GM12878 (cell line): ENCODE measurements at regions not wholly inside any gene's neighbourhood (a gene's known extent, or its start where the extent isn't known, plus 50 kb on each side); places are given as distances from the start of the nearest gene placed in this dataset.

Experiments
- ATAC-seq: fragments of 200-7000 bp; cut with Tn5 transposase; 3 replicates; pipeline ENCODE4 v1.9.1; 2020; ENCODE audit warnings: mild to moderate bottlenecking, moderate library complexity
- BruUV-seq: library from RNA; stranded (reverse); fragments of 400-500 nt; replicated peaks from 2 replicates; lab custom pipeline; 2021; lab: Mats Ljungman, UMichigan
- CTCF ChIA-PET: fragments of 300-600 bp; sonication (Branson Sonifier 250); formaldehyde crosslinking; extraction: SDS; loops from one replicate; lab custom pipeline; 2021; ENCODE audit warnings: inconsistent platforms; lab: Yijun Ruan, JAX
- POLR2A ChIA-PET: fragments of 350-600 bp; formaldehyde crosslinking; extraction: SDS; loops from one replicate; lab custom pipeline; 2021; ENCODE audit warnings: inconsistent platforms; lab: Charles Lee
- RAD21 ChIA-PET: fragments of 300-600 bp; sonication (Branson Sonifier 250); formaldehyde crosslinking; loops from one replicate; lab custom pipeline; 2023; ENCODE audit warnings: antibody characterized with exemption; ENCODE audit not compliant: unreplicated experiment; lab: Charles Lee
- SMC1A ChIA-PET: fragments of 300-600 bp; sonication (Branson Sonifier 250); formaldehyde crosslinking; loops from one replicate; lab custom pipeline; 2023; ENCODE audit not compliant: unreplicated experiment, uncharacterized antibody; lab: Charles Lee
- DNase-seq: peaks from one replicate; pipeline ENCODE4 v3.0.0-alpha.2; 2011; ENCODE audit warnings: low read depth, low spot score
- FAIRE-seq: peaks from 3 replicates; lab custom pipeline; 2011; peaks lifted over from hg19 to GRCh38; lab: Jason Lieb, UNC
- H2AFZ ChIP-seq: 2 replicates; pipeline ENCODE4 v1.6.0; 2011; ENCODE audit warnings: low read depth, low read length, control low read depth; ENCODE audit not compliant: control insufficient read depth
- H3K27ac ChIP-seq: 2 replicates; pipeline ENCODE4 v1.5.1; 2011; ENCODE audit warnings: control low read depth; ENCODE audit not compliant: control insufficient read depth, insufficient read depth
- H3K27me3 ChIP-seq, 2 experiments: replicated peaks in 1 of 2; 2 replicates each; pipeline versions ENCODE4 v1.6.0 to v1.6.1; 2011; ENCODE audit warnings: low read length in 1 of 2; ENCODE audit not compliant: control insufficient read depth in 2 of 2, insufficient read depth in 2 of 2
- H3K36me3 ChIP-seq, 2 experiments: 2 replicates each; pipeline ENCODE4 v1.5.1; 2011; ENCODE audit warnings: low read length in 1 of 2; ENCODE audit not compliant: control insufficient read depth in 2 of 2, insufficient read depth in 2 of 2
- H3K4me1 ChIP-seq: 2 replicates; pipeline ENCODE4 v1.6.1; 2011; ENCODE audit warnings: mild to moderate bottlenecking, low read length, moderate library complexity, mixed read lengths; ENCODE audit not compliant: control insufficient read depth, insufficient read depth
- H3K4me2 ChIP-seq: 2 replicates; pipeline ENCODE4 v1.6.0; 2011; ENCODE audit warnings: control low read depth; ENCODE audit not compliant: control insufficient read depth, insufficient read depth
- H3K4me3 ChIP-seq: fragments of 200-600 bp; sonication (generic); 2 replicates; pipeline ENCODE4 v1.5.1; 2016
- H3K79me2 ChIP-seq: 2 replicates; pipeline ENCODE4 v1.6.0; 2011; ENCODE audit warnings: low read length; ENCODE audit not compliant: control insufficient read depth, insufficient read depth
- H3K9ac ChIP-seq: 2 replicates; pipeline ENCODE4 v1.8.0; 2011; ENCODE audit warnings: low read length, control low read depth, mixed read lengths; ENCODE audit not compliant: control insufficient read depth, insufficient read depth
- H3K9me3 ChIP-seq: replicated peaks from 3 replicates; pipeline ENCODE4 v1.5.1; 2011; ENCODE audit warnings: mild to moderate bottlenecking, low read length; ENCODE audit not compliant: control insufficient read depth, insufficient read depth
- H4K20me1 ChIP-seq: 2 replicates; pipeline ENCODE4 v1.6.0; 2011; ENCODE audit not compliant: control insufficient read depth, insufficient read depth
- CHD1 ChIP-seq: IDR thresholded peaks from 2 replicates; pipeline ENCODE4 v1.6.1; 2012; ENCODE audit warnings: low read depth, low read length, improper control_type of control experiment
- DPF2 ChIP-seq: fragments of 450-650 bp; IDR thresholded peaks from 2 replicates; pipeline ENCODE4 v1.6.1; 2017; ENCODE audit warnings: mild to moderate bottlenecking
- E2F8 ChIP-seq: fragments of 450-650 bp; IDR thresholded peaks from 2 replicates; pipeline ENCODE4 v1.6.1; 2018; ENCODE audit warnings: mild to moderate bottlenecking, low read depth, moderate library complexity; ENCODE audit not compliant: partially characterized antibody
- HCFC1 ChIP-seq: fragments of 150-350 bp; IDR thresholded peaks from 2 replicates; pipeline ENCODE4 v1.6.1; 2014; ENCODE audit warnings: low read length
- KAT2A ChIP-seq: conservative IDR thresholded peaks from 2 replicates; pipeline ENCODE4 v1.6.1; 2011; ENCODE audit warnings: low read depth, low read length; ENCODE audit not compliant: control insufficient read depth
- MEF2A ChIP-seq: IDR thresholded peaks from 2 replicates; pipeline ENCODE4 v1.6.1; 2011; ENCODE audit warnings: low read depth, mild to moderate bottlenecking, low read length, moderate library complexity; ENCODE audit not compliant: insufficient read depth
- MEF2B ChIP-seq: fragments of 450-650 bp; IDR thresholded peaks from 2 replicates; pipeline ENCODE4 v1.6.1; 2018; ENCODE audit warnings: mild to moderate bottlenecking, moderate library complexity; ENCODE audit not compliant: partially characterized antibody, poor library complexity, severe bottlenecking
- PML ChIP-seq: IDR thresholded peaks from 2 replicates; pipeline ENCODE4 v1.6.1; 2012; ENCODE audit warnings: low read length, inconsistent platforms
- RELB ChIP-seq: fragments of 450-650 bp; IDR thresholded peaks from 2 replicates; pipeline ENCODE4 v1.6.1; 2017; ENCODE audit warnings: low read depth, mild to moderate bottlenecking, moderate library complexity
- YY1 ChIP-seq: IDR thresholded peaks from 2 replicates; pipeline ENCODE4 v1.6.1; 2011; ENCODE audit warnings: low read depth, mild to moderate bottlenecking, low read length
- ZZZ3 ChIP-seq: IDR thresholded peaks from 2 replicates; pipeline ENCODE4 v1.6.1; 2011; ENCODE audit warnings: low read depth; ENCODE audit not compliant: control insufficient read depth, insufficient read length
- WGBS: methylation state at CpG from one replicate; pipeline ENCODE4 v1.1.6; 2016; ENCODE audit warnings: low lambda C conversion rate; ENCODE audit not compliant: insufficient replicate concordance, insufficient coverage; ENCODE audit errors: missing lambda C conversion rate; 5-methylcytosine and 5-hydroxymethylcytosine counted together
- in situ Hi-C: fragments of 300-500 bp; cut with MboI; formaldehyde crosslinking; loops from 9 replicates; pipeline ENCODE4 v1.14.3; 2018; ENCODE audit warnings: mixed read lengths
- intact Hi-C: fragments of 100-400 bp; cut with micrococcal nuclease; formaldehyde crosslinking; loops from one replicate; pipeline ENCODE4 v1.14.2; 2022; ENCODE audit not compliant: unreplicated experiment

GRCh38 chr6:7034055-7034454 is 73.7 kb upstream of the RREB1 start (continued):
- TF ChIP-seq RELB = no peak
- no peak for TF ChIP-seq HCFC1
- TF ChIP-seq E2F8 = no peak

GRCh38 chr6:7035837-7036249 is 71.9 kb upstream of the RREB1 start:
- ChIA-PET RAD21 (interaction anchor here (1.2 kb wide), 1 partner anchor 13 kb away, joined by 4 read pairs; no protein-coding TSS in a partner anchor), CTCF (interaction anchor here (0.6 to 1.6 kb wide), 4 partner anchors 12 to 904 kb away, joined by 3 to 6 read pairs (median 4); no protein-coding TSS in a partner anchor)
- H4K20me1 ChIP-seq = no peaks in the 10 kb centered on the region
- no peak overlapping the region for H3K27ac ChIP-seq
- no peak overlapping the region for H3K4me2 ChIP-seq
- no peaks in the 10 kb centered on the region for H3K36me3 ChIP-seq
- TF ChIP-seq CHD1 (no peak), YY1 (no peak), DPF2 (no peak), MEF2B (no peak), PML (no peak), KAT2A (no peak), ZZZ3 (no peak), MEF2A (no peak)
- TF ChIP-seq, all 136 proteins: peak for 0
- no peak for DNase-seq
- POLR2A ChIA-PET = interaction anchor here (0.8 kb wide), 1 partner anchor 18 kb away, joined by 3 read pairs; no protein-coding TSS in a partner anchor
- Histone ChIP-seq H3K4me3 (no peak overlapping the region), H3K79me2 (no peaks in the 10 kb centered on the region), H3K9ac (no peak overlapping the region), H3K27me3 (no peaks in the 10 kb centered on the region; a peak in 1 of 4 replicates), H3K4me1 (no peaks in the 10 kb centered on the region), H3K9me3 (no peaks in the 10 kb centered on the region), H2AFZ (no peak overlapping the region)
- SMC1A ChIA-PET = interaction anchor here (0.6 to 1.6 kb wide), 9 partner anchors 10 to 541 kb away, joined by 3 to 6 read pairs (median 4); no protein-coding TSS in a partner anchor
- no peak for FAIRE-seq
- BruUV-seq = no TSS peak
- in situ Hi-C loops = no loop called here
- intact Hi-C loops = no loop called here
- 54% methylated on average over 2 of the region's 2 CpGs for WGBS
- no peak for ATAC-seq
